ENCODE measurements at regions not wholly inside any gene's neighbourhood (a gene's known extent, or its start where the extent isn't known, plus 50 kb on each side); places are given as distances from the start of the nearest gene placed in this dataset.

DNA sequence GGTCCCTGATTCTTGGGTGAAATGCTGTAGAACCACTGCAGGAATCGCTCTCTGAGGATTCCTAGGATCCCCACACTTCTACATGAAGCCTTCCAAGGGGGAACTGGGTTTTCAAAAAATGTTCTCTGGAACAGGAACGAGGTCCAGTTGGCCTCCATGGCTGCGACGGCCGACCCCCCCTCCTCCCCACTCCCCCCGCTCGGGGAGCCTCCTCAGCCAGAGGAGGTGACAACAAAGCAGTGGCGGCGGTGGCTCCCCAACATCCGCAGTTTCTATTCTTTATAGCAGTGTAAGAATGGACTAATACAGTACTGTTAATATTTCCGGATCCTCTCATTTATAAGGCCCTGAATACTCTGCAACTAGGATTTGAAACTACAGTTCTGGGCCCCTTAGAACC is 84.0 kb upstream of the PLAAT1 start:
- TF ChIP-seq, protein P1, sequence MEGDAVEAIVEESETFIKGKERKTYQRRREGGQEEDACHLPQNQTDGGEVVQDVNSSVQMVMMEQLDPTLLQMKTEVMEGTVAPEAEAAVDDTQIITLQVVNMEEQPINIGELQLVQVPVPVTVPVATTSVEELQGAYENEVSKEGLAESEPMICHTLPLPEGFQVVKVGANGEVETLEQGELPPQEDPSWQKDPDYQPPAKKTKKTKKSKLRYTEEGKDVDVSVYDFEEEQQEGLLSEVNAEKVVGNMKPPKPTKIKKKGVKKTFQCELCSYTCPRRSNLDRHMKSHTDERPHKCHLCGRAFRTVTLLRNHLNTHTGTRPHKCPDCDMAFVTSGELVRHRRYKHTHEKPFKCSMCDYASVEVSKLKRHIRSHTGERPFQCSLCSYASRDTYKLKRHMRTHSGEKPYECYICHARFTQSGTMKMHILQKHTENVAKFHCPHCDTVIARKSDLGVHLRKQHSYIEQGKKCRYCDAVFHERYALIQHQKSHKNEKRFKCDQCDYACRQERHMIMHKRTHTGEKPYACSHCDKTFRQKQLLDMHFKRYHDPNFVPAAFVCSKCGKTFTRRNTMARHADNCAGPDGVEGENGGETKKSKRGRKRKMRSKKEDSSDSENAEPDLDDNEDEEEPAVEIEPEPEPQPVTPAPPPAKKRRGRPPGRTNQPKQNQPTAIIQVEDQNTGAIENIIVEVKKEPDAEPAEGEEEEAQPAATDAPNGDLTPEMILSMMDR (IDR thresholded peaks at IDR 0.05), result no peak
- TF ChIP-seq POLR2A (IDR thresholded peaks at IDR 0.05), result no peak
